ENCODE measurements at regions not wholly inside any gene's neighbourhood (a gene's known extent, or its start where the extent isn't known, plus 50 kb on each side); places are given as distances from the start of the nearest gene placed in this dataset.

DNA sequence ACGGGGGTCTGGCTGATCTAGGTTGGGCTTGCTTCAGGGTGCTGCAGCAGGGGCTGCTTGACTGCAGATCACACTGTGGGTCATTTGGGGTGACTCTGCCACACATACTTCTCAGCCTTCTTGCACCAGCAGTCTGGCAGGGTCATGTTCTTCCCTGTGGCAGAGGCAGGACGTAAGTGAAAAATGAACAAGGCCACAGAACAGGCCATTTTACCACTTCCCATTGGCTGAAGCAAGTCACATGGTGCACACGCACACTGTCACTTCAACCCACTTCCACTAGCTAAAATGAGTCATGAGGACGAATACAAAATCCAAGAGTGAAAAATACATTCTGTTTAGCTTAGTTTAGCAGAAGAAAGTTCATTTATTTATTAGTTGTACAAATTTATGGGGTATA, 168.6 kb upstream of the GGTLC1 start:
- Histone ChIP-seq H3K27me3 (no peaks in the 10 kb centered on the region), H3K9me3 (no peaks in the 10 kb centered on the region), H3K27ac (no peak overlapping the region), H3K4me3 (no peak overlapping the region), H3K4me1 (no peaks in the 10 kb centered on the region), H3K36me3 (no peaks in the 10 kb centered on the region)
- DNase-seq = no peak
- ATAC-seq = no peak
- intact Hi-C loops (cut with DNase I) = no loop called here
- TF ChIP-seq, protein P1, sequence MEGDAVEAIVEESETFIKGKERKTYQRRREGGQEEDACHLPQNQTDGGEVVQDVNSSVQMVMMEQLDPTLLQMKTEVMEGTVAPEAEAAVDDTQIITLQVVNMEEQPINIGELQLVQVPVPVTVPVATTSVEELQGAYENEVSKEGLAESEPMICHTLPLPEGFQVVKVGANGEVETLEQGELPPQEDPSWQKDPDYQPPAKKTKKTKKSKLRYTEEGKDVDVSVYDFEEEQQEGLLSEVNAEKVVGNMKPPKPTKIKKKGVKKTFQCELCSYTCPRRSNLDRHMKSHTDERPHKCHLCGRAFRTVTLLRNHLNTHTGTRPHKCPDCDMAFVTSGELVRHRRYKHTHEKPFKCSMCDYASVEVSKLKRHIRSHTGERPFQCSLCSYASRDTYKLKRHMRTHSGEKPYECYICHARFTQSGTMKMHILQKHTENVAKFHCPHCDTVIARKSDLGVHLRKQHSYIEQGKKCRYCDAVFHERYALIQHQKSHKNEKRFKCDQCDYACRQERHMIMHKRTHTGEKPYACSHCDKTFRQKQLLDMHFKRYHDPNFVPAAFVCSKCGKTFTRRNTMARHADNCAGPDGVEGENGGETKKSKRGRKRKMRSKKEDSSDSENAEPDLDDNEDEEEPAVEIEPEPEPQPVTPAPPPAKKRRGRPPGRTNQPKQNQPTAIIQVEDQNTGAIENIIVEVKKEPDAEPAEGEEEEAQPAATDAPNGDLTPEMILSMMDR (IDR thresholded peaks at IDR 0.05) = no peak

DNA sequence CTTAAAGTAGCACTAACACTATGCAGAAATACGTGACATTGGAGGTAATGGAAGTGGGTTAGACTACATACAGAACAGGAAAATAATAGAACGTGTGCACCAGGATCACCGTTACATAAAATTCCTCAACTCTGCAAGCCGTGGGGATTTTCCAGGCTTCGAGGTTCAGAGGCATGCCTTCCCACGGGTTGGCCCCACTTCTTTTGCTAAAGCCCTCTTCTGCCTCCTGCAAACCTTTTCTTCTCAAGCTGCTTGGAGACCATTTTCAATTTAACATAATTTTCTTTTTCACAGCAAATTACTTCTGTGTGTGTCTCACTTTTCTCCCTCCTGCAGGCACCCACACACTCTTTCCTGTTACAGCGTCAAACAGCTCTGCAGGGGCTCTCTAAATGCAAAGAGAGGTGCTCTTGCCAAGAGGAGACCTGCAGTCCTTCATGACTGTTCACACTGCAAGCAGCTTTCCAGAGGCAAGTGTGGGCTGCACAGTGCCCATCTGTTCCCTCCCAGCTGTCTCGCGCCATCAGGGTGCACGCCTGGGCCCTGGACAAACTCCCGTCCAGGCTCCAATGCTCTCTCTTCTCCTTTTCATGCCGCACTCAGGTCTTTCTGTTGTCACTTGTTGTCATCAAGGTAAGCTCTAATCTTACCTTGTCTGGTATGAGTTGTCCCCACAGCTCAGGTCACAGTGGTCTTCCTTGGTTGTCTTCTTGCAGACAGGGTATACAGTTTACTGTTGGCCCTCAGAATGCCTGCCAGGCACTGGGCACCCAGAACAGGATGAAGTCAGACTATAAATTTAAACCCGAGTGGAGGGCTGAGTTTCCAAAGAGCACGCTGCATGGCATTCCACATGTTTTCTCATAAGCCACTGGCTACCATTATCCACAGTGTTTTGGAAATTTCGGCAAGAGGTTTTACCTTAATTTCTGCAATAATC, 164.8 kb upstream of the GGTLC1 start:
- Histone ChIP-seq H3K36me3 (no peaks in the 10 kb centered on the region), H3K9me3 (no peaks in the 10 kb centered on the region), H3K4me3 (no peak overlapping the region), H3K27me3 (no peaks in the 10 kb centered on the region), H3K27ac (no peak overlapping the region), H3K4me1 (no peaks in the 10 kb centered on the region)
- intact Hi-C loops (cut with DNase I) = no loop called here
- TF ChIP-seq, protein P1 (IDR thresholded peaks at IDR 0.05) = no peak
- ATAC-seq (no peak), DNase-seq (no peak)

DNA sequence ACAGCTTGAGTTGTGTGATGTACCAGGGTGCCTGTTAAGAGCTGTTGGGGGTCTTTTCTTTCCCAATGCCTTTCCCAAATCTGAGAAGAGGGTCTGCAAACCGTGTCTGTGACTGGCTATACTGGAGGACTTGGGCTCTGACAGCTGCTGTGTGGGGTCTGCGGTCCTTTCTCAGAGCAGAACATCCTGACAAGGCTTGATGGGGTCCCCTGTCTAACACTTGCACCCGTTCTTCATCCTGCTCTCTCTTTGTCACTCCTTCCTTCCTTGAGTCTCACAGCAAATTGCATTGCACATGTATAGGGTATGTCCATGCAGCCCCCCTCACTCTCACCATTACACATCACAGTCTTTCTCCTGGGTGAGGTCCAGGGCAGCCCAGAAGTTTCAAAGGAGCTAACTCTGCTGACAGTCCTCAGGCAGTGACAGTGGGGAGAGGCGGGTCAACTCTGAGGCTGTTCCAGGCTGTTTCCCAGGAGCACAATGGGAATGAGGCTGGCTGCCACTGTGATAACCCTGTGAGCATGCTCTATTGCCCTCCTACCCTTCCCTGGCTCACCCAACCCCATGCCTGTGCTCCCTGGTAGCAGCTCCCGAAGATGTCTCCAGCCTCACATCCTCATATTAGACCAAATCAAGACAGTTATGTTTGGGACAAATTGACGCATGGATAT, 163.2 kb upstream of the GGTLC1 start:
- Histone ChIP-seq H3K27me3 (no peaks in the 10 kb centered on the region), H3K4me1 (no peaks in the 10 kb centered on the region), H3K9me3 (no peaks in the 10 kb centered on the region), H3K4me3 (no peak overlapping the region), H3K36me3 (no peaks in the 10 kb centered on the region), H3K27ac (no peak overlapping the region)
- DNase-seq (no peak), ATAC-seq (no peak)
- TF ChIP-seq, protein P1 (IDR thresholded peaks at IDR 0.05) = no peak
- intact Hi-C loops (cut with DNase I) = no loop called here

DNA sequence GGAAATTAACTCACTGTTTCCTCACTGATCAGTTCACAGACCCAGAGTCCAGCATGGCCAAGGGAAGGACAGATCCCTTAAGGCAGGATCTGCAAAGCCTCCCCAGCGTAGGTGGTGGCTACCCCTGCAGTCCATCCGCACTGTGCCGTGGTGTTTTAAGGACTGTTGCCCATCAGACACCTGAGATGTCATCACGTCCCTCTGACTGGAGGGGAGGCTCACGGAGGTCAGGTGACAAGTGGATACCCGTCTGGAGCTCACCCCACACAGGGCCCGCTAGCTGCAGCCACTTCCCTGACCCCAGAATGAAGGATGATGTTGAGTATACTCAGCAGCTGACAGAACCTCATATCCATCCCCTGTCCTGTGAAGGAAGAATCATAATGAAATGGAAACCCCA, 161.8 kb upstream of the GGTLC1 start:
- H3K4me1 ChIP-seq = no peaks in the 10 kb centered on the region
- H3K9me3 ChIP-seq = no peaks in the 10 kb centered on the region
- TF ChIP-seq, protein P1 (IDR thresholded peaks at IDR 0.05) = no peak
- H3K27me3 ChIP-seq = no peaks in the 10 kb centered on the region
- H3K36me3 ChIP-seq = no peaks in the 10 kb centered on the region
- DNase-seq (no peak), ATAC-seq (no peak)
- intact Hi-C loops (cut with DNase I) = no loop called here
- H3K4me3 ChIP-seq = no peak overlapping the region
- H3K27ac ChIP-seq = no peak overlapping the region

DNA sequence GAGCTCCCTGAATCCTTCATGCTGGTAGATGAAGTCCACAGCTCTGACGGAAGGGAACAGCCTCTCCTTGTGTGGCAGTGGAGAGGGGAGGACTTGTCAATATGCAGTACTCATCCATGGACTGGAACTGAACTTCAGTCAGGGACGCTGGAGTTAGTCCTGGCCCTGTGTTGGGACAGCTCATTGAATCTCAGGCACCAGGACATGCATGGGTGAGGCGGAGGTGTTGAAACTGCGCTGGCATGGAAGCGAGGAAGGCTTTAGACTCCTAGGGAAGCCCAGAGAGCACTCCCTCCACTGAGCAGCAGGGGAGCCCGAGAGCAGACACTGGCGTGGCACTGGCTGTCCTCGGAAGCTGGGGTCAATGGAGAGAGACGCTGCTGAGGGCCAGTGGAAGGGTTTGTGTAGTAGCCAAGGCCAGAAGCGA, 161.3 kb upstream of the GGTLC1 start:
- Histone ChIP-seq H3K4me3 (no peak overlapping the region), H3K27me3 (no peaks in the 10 kb centered on the region), H3K36me3 (no peaks in the 10 kb centered on the region), H3K27ac (no peak overlapping the region), H3K4me1 (no peaks in the 10 kb centered on the region), H3K9me3 (no peaks in the 10 kb centered on the region)
- TF ChIP-seq, protein P1 (IDR thresholded peaks at IDR 0.05) = peak; percentile 38
- intact Hi-C loops (cut with DNase I) = no loop called here
- peak; percentile 67 for ATAC-seq
- no peak for DNase-seq
